AG09319 (cell line): ENCODE measurements at regions not wholly inside any gene's neighbourhood (a gene's known extent, or its start where the extent isn't known, plus 50 kb on each side); places are given as distances from the start of the nearest gene placed in this dataset.

Experiments
- DNase-seq: peaks from one replicate; pipeline ENCODE4 v3.0.0-alpha.2; 2010; ENCODE audit warnings: low read depth; ENCODE audit errors: extremely low read depth
- CTCF ChIP-seq: IDR thresholded peaks from 2 replicates; pipeline ENCODE4 v1.5.1; 2011; ENCODE audit warnings: low read depth, mild to moderate bottlenecking, inconsistent platforms, low read length, moderate library complexity

GRCh38 chr5:89286320-89286719 is 403.3 kb upstream of the MEF2C start:
- TF ChIP-seq CTCF = no peak
- no peak for DNase-seq

- no peak for DNase-seq
- TF ChIP-seq CTCF = no peak
Measured at GRCh38 chr5:89283728-89284493, 400.9 kb upstream of the MEF2C start.

- DNase-seq = no peak
- no peak for TF ChIP-seq CTCF
Measured at GRCh38 chr5:89282554-89283510, 399.8 kb upstream of the MEF2C start.

GRCh38 chr5:89281766-89282553 is 399.0 kb upstream of the MEF2C start:
- no peak for TF ChIP-seq CTCF
- DNase-seq = no peak

- DNase-seq = no peak
- no peak for TF ChIP-seq CTCF
Measured at GRCh38 chr5:89281211-89281610, 398.2 kb upstream of the MEF2C start.

- no peak for DNase-seq
Measured at GRCh38 chr5:89280103-89281037, 397.4 kb upstream of the MEF2C start.

More at GRCh38 chr5:89280103-89281037, 397.4 kb upstream of the MEF2C start:
- no peak for TF ChIP-seq CTCF
